A673 (cell line): ENCODE measurements at regions not wholly inside any gene's neighbourhood (a gene's known extent, or its start where the extent isn't known, plus 50 kb on each side); places are given as distances from the start of the nearest gene placed in this dataset.

Experiments
- BruUV-seq: library from RNA; stranded (reverse); fragments of 400-500 nt; replicated peaks from 2 replicates; lab custom pipeline; 2021; lab: Mats Ljungman, UMichigan
- CTCF ChIA-PET: fragments of 300-600 bp; sonication (Branson Sonifier 250); formaldehyde crosslinking; loops from one replicate; lab custom pipeline; 2022; ENCODE audit warnings: antibody characterized with exemption; lab: Charles Lee
- POLR2A ChIA-PET: fragments of 300-600 bp; sonication (Branson Sonifier 250); formaldehyde crosslinking; loops from one replicate; lab custom pipeline; 2022; ENCODE audit warnings: antibody characterized with exemption; ENCODE audit not compliant: low non-redundant PET; lab: Charles Lee
- DNase-seq: peaks from one replicate; pipeline ENCODE4 v3.0.0-alpha.2; 2015; ENCODE audit warnings: low spot score
- H3K27ac ChIP-seq: fragments of 200-600 bp; sonication (generic); 2 replicates; pipeline ENCODE4 v1.5.1; 2016; ENCODE audit warnings: mixed run types, low read depth, mild to moderate bottlenecking, mixed read lengths, antibody characterized with exemption, low read length; ENCODE audit not compliant: poor library complexity, severe bottlenecking
- H3K27me3 ChIP-seq: fragments of 200-600 bp; sonication (generic); replicated peaks from 2 replicates; pipeline ENCODE4 v1.6.1; 2017; ENCODE audit warnings: mixed run types, low read depth, mild to moderate bottlenecking, mixed read lengths, antibody characterized with exemption, low read length; ENCODE audit not compliant: insufficient read depth, poor library complexity
- H3K36me3 ChIP-seq: fragments of 200-600 bp; sonication (generic); 2 replicates; pipeline ENCODE4 v1.6.1; 2016; ENCODE audit warnings: mixed run types, mild to moderate bottlenecking, mixed read lengths, antibody characterized with exemption, low read length; ENCODE audit not compliant: insufficient read depth, poor library complexity, severe bottlenecking
- H3K4me1 ChIP-seq: fragments of 200-600 bp; sonication (generic); 2 replicates; pipeline ENCODE4 v1.6.1; 2017; ENCODE audit warnings: mixed run types, mild to moderate bottlenecking, mixed read lengths, antibody characterized with exemption, low read length; ENCODE audit not compliant: insufficient read depth, poor library complexity, severe bottlenecking
- H3K4me3 ChIP-seq: fragments of 200-600 bp; sonication (generic); 2 replicates; pipeline ENCODE4 v1.5.1; 2016; ENCODE audit warnings: low read depth, mixed run types, mild to moderate bottlenecking, mixed read lengths, low read length; ENCODE audit not compliant: poor library complexity, severe bottlenecking
- H3K9me3 ChIP-seq: fragments of 200-600 bp; sonication (generic); 2 replicates; pipeline ENCODE4 v1.6.1; 2016; ENCODE audit warnings: mixed run types, low read depth, mild to moderate bottlenecking, mixed read lengths, antibody characterized with exemption, low read length; ENCODE audit not compliant: poor library complexity, severe bottlenecking
- CTCF ChIP-seq: fragments of 300-800, 200-600 bp; sonication (generic); conservative IDR thresholded peaks from 2 replicates; pipeline ENCODE4 v1.5.1; 2017; ENCODE audit warnings: low read depth, mild to moderate bottlenecking, antibody characterized with exemption, low read length, moderate library complexity, mixed read lengths
- EZH2 ChIP-seq: fragments of 200-600 bp; sonication (generic); IDR thresholded peaks from 2 replicates; pipeline ENCODE4 v1.6.1; 2017; ENCODE audit warnings: borderline replicate concordance, low read depth, mild to moderate bottlenecking, mixed read lengths, antibody characterized with exemption, low read length; ENCODE audit not compliant: poor library complexity, severe bottlenecking
- intact Hi-C: fragments of 100-400 bp; cut with micrococcal nuclease; formaldehyde crosslinking; loops from one replicate; pipeline ENCODE4 v1.10.0; 2022; ENCODE audit not compliant: unreplicated experiment

- H3K9me3 ChIP-seq, result no peaks in the 10 kb centered on the region
- H3K27ac ChIP-seq, result no peak overlapping the region
- ChIA-PET CTCF (no interaction called here), POLR2A (no interaction called here)
- no peaks in the 10 kb centered on the region for H3K27me3 ChIP-seq
- no peaks in the 10 kb centered on the region for H3K4me1 ChIP-seq
- no peak overlapping the region for H3K4me3 ChIP-seq
- intact Hi-C loops, result no loop called here
- H3K36me3 ChIP-seq, result no peaks in the 10 kb centered on the region
- no TSS peak for BruUV-seq
- TF ChIP-seq EZH2, result no peak
- TF ChIP-seq CTCF, result no peak
- DNase-seq, result no peak
Observed at GRCh38 chr10:109679478-109679877, 243.8 kb downstream of the XPNPEP1 start.

- ChIA-PET POLR2A (no interaction called here), CTCF (no interaction called here)
- intact Hi-C loops, result no loop called here
Observed at GRCh38 chr10:109678857-109679256, 244.5 kb downstream of the XPNPEP1 start.

GRCh38 chr10:109676703-109677102 lies 246.6 kb downstream of the XPNPEP1 start:
- Histone ChIP-seq H3K4me1 (no peaks in the 10 kb centered on the region), H3K9me3 (no peaks in the 10 kb centered on the region), H3K27me3 (no peaks in the 10 kb centered on the region), H3K36me3 (no peaks in the 10 kb centered on the region), H3K4me3 (no peak overlapping the region), H3K27ac (no peak overlapping the region)
- DNase-seq, result no peak
- POLR2A ChIA-PET, result no interaction called here
- intact Hi-C loops, result no loop called here
- BruUV-seq, result no TSS peak
- no peak for TF ChIP-seq EZH2
- no peak for TF ChIP-seq CTCF
- CTCF ChIA-PET, result no interaction called here

More at GRCh38 chr10:109678857-109679256, 244.5 kb downstream of the XPNPEP1 start:
- no peak overlapping the region for H3K27ac ChIP-seq
- DNase-seq, result peak; percentile 6
- no peaks in the 10 kb centered on the region for H3K4me1 ChIP-seq
- TF ChIP-seq EZH2 (no peak), CTCF (no peak)
- H3K9me3 ChIP-seq, result no peaks in the 10 kb centered on the region
- no peaks in the 10 kb centered on the region for H3K27me3 ChIP-seq
- H3K4me3 ChIP-seq, result no peak overlapping the region
- H3K36me3 ChIP-seq, result no peaks in the 10 kb centered on the region
- BruUV-seq, result no TSS peak
